Neural crest cell (in vitro differentiated cells): ENCODE measurements at regions not wholly inside any gene's neighbourhood (a gene's known extent, or its start where the extent isn't known, plus 50 kb on each side); places are given as distances from the start of the nearest gene placed in this dataset.
"Not testable (repeated sequence)": the region's sequence is repeated elsewhere in the genome, so short reads cannot be mapped to it uniquely, and the experiment has no call there.

Source experiments
- DNase-seq: peaks from one replicate; pipeline ENCODE4 v3.0.0; 2021; ENCODE audit warnings: low read depth, mixed read lengths, low spot score
- H3K27ac Mint-ChIP-seq: one replicate; pipeline ENCODE4 v1.8.0; 2021; ENCODE audit warnings: mild to moderate bottlenecking, mixed read lengths; ENCODE audit not compliant: unreplicated experiment
- H3K27me3 Mint-ChIP-seq: 2 replicates; pipeline ENCODE4 v1.8.0; 2021; ENCODE audit warnings: low read depth, mild to moderate bottlenecking, mixed read lengths
- H3K36me3 Mint-ChIP-seq: 2 replicates; pipeline ENCODE4 v1.8.0; 2021; ENCODE audit warnings: low read depth, mild to moderate bottlenecking, mixed read lengths
- H3K4me1 Mint-ChIP-seq: 2 replicates; pipeline ENCODE4 v1.8.0; 2021; ENCODE audit warnings: mixed read lengths
- H3K4me3 Mint-ChIP-seq: one replicate; pipeline ENCODE4 v1.8.0; 2021; ENCODE audit warnings: mild to moderate bottlenecking, mixed read lengths
- H3K9me3 Mint-ChIP-seq: 2 replicates; pipeline ENCODE4 v1.8.0; 2021; ENCODE audit warnings: mixed read lengths
- TF ChIP-seq, protein P1 (sequence below): fragments of 200-600 bp; sonication (generic); conservative IDR thresholded peaks from 2 replicates; pipeline ENCODE4 v1.5.0; 2021; ENCODE audit warnings: antibody characterized with exemption, mild to moderate bottlenecking

DNA sequence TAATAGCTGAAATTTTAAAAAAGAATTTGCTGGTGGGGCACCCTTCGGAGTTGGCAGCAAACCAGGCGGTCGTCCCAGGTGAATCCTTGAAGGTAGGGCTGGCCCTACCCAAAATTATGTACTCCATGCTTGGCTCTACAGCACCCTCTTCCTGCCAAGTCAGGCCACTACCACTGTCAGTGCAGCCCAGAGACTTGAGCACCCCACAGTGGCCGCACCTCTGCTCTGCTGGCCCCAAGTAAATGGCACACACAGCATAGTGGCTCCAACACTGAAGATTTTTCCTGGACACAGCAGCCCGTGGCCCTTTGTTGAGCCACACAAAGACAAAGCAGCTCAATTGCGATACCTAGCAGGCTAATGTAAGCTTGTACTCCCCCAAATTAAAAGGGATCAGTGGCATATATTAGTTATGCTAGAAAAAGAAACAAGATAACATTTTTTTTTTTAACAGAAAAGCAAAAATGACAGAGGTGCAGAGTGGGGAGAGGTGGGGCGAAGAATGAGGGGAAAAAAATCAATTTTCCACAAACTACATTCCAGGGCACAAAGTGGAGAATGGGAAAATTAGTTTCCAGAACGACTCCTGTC is 250.5 kb downstream of the UACA start:
- Mint-ChIP-seq H3K9me3 (peaks cover 11% of the 10 kb centered on the region), H3K36me3 (peaks cover 6% of the 10 kb centered on the region), H3K27ac (no peak overlapping the region), H3K4me3 (no peak overlapping the region), H3K4me1 (peaks cover 21% of the 10 kb centered on the region), H3K27me3 (no peaks in the 10 kb centered on the region)
- peak; percentile 25 for DNase-seq
- TF ChIP-seq, protein P1, sequence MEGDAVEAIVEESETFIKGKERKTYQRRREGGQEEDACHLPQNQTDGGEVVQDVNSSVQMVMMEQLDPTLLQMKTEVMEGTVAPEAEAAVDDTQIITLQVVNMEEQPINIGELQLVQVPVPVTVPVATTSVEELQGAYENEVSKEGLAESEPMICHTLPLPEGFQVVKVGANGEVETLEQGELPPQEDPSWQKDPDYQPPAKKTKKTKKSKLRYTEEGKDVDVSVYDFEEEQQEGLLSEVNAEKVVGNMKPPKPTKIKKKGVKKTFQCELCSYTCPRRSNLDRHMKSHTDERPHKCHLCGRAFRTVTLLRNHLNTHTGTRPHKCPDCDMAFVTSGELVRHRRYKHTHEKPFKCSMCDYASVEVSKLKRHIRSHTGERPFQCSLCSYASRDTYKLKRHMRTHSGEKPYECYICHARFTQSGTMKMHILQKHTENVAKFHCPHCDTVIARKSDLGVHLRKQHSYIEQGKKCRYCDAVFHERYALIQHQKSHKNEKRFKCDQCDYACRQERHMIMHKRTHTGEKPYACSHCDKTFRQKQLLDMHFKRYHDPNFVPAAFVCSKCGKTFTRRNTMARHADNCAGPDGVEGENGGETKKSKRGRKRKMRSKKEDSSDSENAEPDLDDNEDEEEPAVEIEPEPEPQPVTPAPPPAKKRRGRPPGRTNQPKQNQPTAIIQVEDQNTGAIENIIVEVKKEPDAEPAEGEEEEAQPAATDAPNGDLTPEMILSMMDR, result peak; percentile 61

DNA sequence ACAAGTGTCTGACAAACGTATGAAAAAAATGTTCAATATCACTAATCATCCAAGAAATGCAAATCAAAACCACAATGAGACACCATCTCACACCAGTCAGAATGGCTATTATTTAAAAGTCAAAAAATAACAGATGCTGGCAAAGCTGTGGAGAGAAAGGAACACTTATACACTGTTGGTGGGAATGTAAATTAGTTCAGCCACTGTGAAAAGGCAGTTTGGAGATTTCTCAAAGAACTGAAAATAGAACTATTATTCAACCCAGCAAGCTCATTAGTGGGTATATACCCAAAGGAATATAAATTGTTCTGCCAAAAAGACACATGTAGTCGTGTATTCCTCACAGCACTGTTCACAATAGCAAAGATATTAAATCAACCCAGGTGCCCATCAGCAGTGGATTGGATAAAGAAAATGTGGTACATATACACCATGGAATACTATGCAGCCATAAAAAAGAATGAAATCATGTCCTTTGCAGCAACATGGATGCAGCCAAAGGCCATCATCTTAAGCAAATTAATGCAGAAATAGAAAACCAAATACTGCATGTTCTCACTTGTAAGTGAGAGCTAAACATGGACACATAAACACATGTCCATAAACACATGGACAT is 251.3 kb downstream of the UACA start:
- H3K4me3 Mint-ChIP-seq, H3K27ac Mint-ChIP-seq: not testable (repeated sequence)
- peaks cover 14% of the 10 kb centered on the region for H3K4me1 Mint-ChIP-seq

DNA sequence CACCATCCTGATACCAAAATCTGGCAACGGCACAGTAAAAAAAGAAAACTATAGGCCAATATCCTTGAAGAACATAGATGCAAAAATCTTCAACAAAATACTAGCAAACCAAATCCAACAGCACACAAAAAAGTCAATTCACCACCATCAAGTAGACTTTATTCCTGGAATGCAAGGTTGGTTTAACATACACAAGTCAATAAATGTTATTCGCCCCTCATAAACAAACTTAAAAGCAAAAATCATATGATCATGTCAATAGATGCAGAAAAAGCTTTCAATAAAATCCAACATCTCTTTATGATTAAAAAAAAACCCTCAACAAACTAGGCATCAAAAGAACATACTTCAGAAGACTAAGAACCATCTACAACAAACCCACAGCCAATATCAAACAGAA is 252.9 kb downstream of the UACA start:
- H3K36me3 Mint-ChIP-seq, result peaks cover 6% of the 10 kb centered on the region
- peaks cover 18% of the 10 kb centered on the region for H3K4me1 Mint-ChIP-seq
- no peak overlapping the region for H3K4me3 Mint-ChIP-seq
- TF ChIP-seq, protein P1, result no peak
- H3K27ac Mint-ChIP-seq, result no peak overlapping the region
- no peak for DNase-seq
- peaks cover 11% of the 10 kb centered on the region for H3K9me3 Mint-ChIP-seq
- no peaks in the 10 kb centered on the region for H3K27me3 Mint-ChIP-seq

More for the DNA sequence above, 251.3 kb downstream of the UACA start:
- not testable (repeated sequence) for H3K27me3 Mint-ChIP-seq, H3K36me3 Mint-ChIP-seq, DNase-seq
- H3K9me3 Mint-ChIP-seq, result peaks cover 11% of the 10 kb centered on the region

DNA sequence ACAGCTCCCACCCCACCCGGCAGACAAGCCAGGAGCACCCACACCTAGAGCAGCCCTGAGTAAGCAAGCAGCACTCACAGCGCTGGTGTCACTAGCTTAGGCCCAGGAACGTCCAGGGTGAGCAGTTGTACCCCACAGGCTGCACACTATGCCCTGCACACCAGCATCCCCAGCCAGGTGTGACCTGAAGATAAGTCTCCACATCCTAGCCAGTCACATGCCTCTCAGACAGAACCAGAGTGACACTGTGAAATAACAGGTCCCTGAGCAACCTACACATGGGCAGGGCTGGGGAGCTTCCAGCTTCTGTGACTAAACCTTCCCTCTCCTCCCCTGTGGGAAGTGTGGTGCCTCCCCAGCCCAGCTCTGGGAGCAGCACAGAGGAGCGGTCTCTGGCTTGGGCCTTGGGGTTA is 253.6 kb downstream of the UACA start:
- Mint-ChIP-seq H3K36me3 (peaks cover 6% of the 10 kb centered on the region), H3K27ac (no peak overlapping the region), H3K9me3 (peaks cover 11% of the 10 kb centered on the region), H3K27me3 (no peaks in the 10 kb centered on the region), H3K4me1 (peaks cover 23% of the 10 kb centered on the region), H3K4me3 (no peak overlapping the region)
- TF ChIP-seq, protein P1, result no peak
- DNase-seq, result no peak

DNA sequence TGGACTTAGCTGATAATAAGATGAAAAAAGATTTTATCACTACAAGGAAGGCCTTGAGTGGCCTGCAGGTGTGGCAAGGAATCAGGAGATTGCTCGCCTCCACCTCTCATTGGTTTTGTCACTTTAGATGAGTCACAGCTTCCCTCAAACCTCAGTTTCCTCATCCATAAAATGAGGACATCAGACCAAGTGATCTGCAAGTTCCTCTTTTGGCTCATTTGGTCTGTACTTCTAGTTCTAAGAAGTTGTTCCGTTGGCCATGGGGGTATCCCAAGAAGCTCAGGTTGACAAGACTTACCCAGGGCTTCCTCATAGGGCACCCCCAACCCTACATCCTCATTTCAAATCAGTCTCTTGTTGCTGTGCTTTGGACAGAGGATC is 254.1 kb downstream of the UACA start:
- H3K27me3 Mint-ChIP-seq, result no peaks in the 10 kb centered on the region
- TF ChIP-seq, protein P1, result no peak
- DNase-seq, result no peak
- H3K9me3 Mint-ChIP-seq, result peaks cover 11% of the 10 kb centered on the region
- H3K36me3 Mint-ChIP-seq, result peaks cover 6% of the 10 kb centered on the region
- H3K4me1 Mint-ChIP-seq, result peaks cover 28% of the 10 kb centered on the region
- no peak overlapping the region for H3K27ac Mint-ChIP-seq
- H3K4me3 Mint-ChIP-seq, result no peak overlapping the region

DNA sequence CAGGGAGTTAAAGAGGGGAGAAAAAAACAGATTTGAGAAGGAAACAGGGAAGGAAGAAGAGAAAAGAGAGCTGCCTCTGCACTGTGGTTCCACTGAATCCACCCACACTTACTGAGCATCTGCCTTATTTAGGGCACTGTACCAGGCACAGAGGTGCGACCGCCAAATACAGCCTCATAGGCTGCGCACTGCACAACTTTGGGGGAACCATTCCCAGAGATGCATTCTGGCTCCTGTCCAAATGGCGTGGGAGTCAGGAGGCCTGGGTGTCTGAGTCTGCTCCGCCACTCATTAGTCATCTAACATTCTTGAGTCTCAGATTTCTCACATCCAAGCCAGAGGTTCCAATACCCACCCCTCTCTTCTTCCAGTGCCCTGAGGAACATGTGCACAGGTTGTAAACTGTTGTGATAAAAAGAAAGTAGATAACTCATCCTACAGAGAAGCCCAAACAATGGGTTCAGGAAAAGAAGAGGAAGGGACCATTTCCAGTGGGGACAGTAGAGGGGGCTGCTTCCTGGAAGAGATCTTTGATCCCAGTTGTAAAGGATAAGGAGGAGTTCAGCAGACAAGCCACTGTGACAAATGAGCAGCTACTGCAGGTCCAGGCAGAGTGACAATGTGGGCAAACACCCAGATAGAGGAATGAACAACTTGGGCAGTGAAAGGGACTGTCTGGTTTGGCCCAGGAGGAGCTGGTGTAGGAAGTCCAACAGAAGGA is 254.6 kb downstream of the UACA start:
- no peak overlapping the region for H3K27ac Mint-ChIP-seq
- DNase-seq, result no peak
- peaks cover 6% of the 10 kb centered on the region for H3K36me3 Mint-ChIP-seq
- H3K27me3 Mint-ChIP-seq, result no peaks in the 10 kb centered on the region
- no peak overlapping the region for H3K4me3 Mint-ChIP-seq
- TF ChIP-seq, protein P1, result no peak
- H3K4me1 Mint-ChIP-seq, result peaks cover 34% of the 10 kb centered on the region
- H3K9me3 Mint-ChIP-seq, result peaks cover 11% of the 10 kb centered on the region
